AML-193 (cell line): ENCODE measurements at regions not wholly inside any gene's neighbourhood (a gene's known extent, or its start where the extent isn't known, plus 50 kb on each side); places are given as distances from the start of the nearest gene placed in this dataset.

ENCODE experiments used
- DNase-seq, 2 experiments: peaks; one replicate each; lab custom pipeline; 2025; lab: John Stamatoyannopoulos, UW

GRCh38 chr10:10902951-10903350, 114.7 kb upstream of the CELF2 start:
- no peak for DNase-seq

GRCh38 chr10:10903620-10904019, 114.1 kb upstream of the CELF2 start:
- DNase-seq, result no peak

GRCh38 chr10:10910634-10911033, 107.0 kb upstream of the CELF2 start:
- DNase-seq, result no peak

GRCh38 chr10:10911035-10911434, 106.6 kb upstream of the CELF2 start:
- DNase-seq, result no peak

- peak in 1 of 2 experiments; percentile 2 for DNase-seq
These were observed 106.2 kb upstream of the CELF2 start for GRCh38 chr10:10911471-10911921.

GRCh38 chr10:10914144-10914543, 103.5 kb upstream of the CELF2 start:
- DNase-seq, result no peak

GRCh38 chr10:10915215-10915614, 102.5 kb upstream of the CELF2 start:
- no peak for DNase-seq

- DNase-seq, result no peak
These were observed 100.6 kb upstream of the CELF2 start for GRCh38 chr10:10917031-10917430.

GRCh38 chr10:10919976-10920375, 97.7 kb upstream of the CELF2 start:
- DNase-seq, result no peak

- DNase-seq, result no peak
These were observed 95.7 kb upstream of the CELF2 start for GRCh38 chr10:10921826-10922461.

- no peak for DNase-seq
These were observed 94.5 kb upstream of the CELF2 start for GRCh38 chr10:10923029-10923651.

GRCh38 chr10:10925667-10926066, 92.0 kb upstream of the CELF2 start:
- no peak for DNase-seq

GRCh38 chr10:10927608-10928007, 90.1 kb upstream of the CELF2 start:
- no peak for DNase-seq

- DNase-seq, result no peak
These were observed 86.5 kb upstream of the CELF2 start for GRCh38 chr10:10930979-10931743.

GRCh38 chr10:10935032-10935431, 82.6 kb upstream of the CELF2 start:
- no peak for DNase-seq

- no peak for DNase-seq
These were observed 79.0 kb upstream of the CELF2 start for GRCh38 chr10:10938676-10939075.

GRCh38 chr10:10941127-10941730, 76.4 kb upstream of the CELF2 start:
- no peak for DNase-seq

GRCh38 chr10:10942441-10942840, 75.2 kb upstream of the CELF2 start:
- no peak for DNase-seq

GRCh38 chr10:10946081-10946480, 71.6 kb upstream of the CELF2 start:
- DNase-seq, result no peak

- no peak for DNase-seq
These were observed 70.9 kb upstream of the CELF2 start for GRCh38 chr10:10946801-10947200.

GRCh38 chr10:10951675-10952074, 66.0 kb upstream of the CELF2 start:
- DNase-seq, result no peak

- DNase-seq, result no peak
These were observed 64.9 kb upstream of the CELF2 start for GRCh38 chr10:10952800-10953199.
